ENCODE measurements at regions not wholly inside any gene's neighbourhood (a gene's known extent, or its start where the extent isn't known, plus 50 kb on each side); places are given as distances from the start of the nearest gene placed in this dataset.

GRCh38 chr7:47659664-47660462, 78.0 kb upstream of the TNS3 start:
- H3K4me1 ChIP-seq = no peaks in the 10 kb centered on the region
- DNase-seq = no peak
- no peak for TF ChIP-seq CTCF (IDR thresholded peaks at IDR 0.05)

GRCh38 chr7:47658886-47659635, 77.2 kb upstream of the TNS3 start:
- Histone ChIP-seq H3K9me3 (no peaks in the 10 kb centered on the region), H3K4me1 (no peaks in the 10 kb centered on the region), H3K9ac (ENCODE audit: low read depth in 2 of 2, low read length in 2 of 2) (no peak overlapping the region), H3K4me3 (no peak overlapping the region), H3K27ac (no peak overlapping the region), H3K27me3 (no peaks in the 10 kb centered on the region), H3K36me3 (no peaks in the 10 kb centered on the region)
- DNase-seq = no peak
- TF ChIP-seq CTCF (IDR thresholded peaks at IDR 0.05) = no peak
- intact Hi-C loops (cut with DNase I) = no loop called here

More at GRCh38 chr7:47659664-47660462, 78.0 kb upstream of the TNS3 start:
- no peak overlapping the region for H3K9ac ChIP-seq (ENCODE audit: low read depth in 2 of 2, low read length in 2 of 2)
- intact Hi-C loops (cut with DNase I) = no loop called here
- no peaks in the 10 kb centered on the region for H3K27me3 ChIP-seq
- no peaks in the 10 kb centered on the region for H3K36me3 ChIP-seq
- H3K4me3 ChIP-seq = no peak overlapping the region
- no peaks in the 10 kb centered on the region for H3K9me3 ChIP-seq
- no peak overlapping the region for H3K27ac ChIP-seq

- DNase-seq = no peak
- H3K4me3 ChIP-seq = no peak overlapping the region
- H3K36me3 ChIP-seq = no peaks in the 10 kb centered on the region
- H3K27me3 ChIP-seq = no peaks in the 10 kb centered on the region
- H3K9ac ChIP-seq (ENCODE audit: low read depth in 2 of 2, low read length in 2 of 2) = no peak overlapping the region
- intact Hi-C loops (cut with DNase I) = no loop called here
- no peaks in the 10 kb centered on the region for H3K4me1 ChIP-seq
- no peaks in the 10 kb centered on the region for H3K9me3 ChIP-seq
- no peak overlapping the region for H3K27ac ChIP-seq
- TF ChIP-seq CTCF (IDR thresholded peaks at IDR 0.05) = no peak
These were observed 75.2 kb upstream of the TNS3 start for GRCh38 chr7:47657126-47657525.

GRCh38 chr7:47654672-47655298, 72.9 kb upstream of the TNS3 start:
- no peak overlapping the region for H3K4me3 ChIP-seq
- intact Hi-C loops (cut with DNase I) = no loop called here
- no peak for DNase-seq
- H3K36me3 ChIP-seq = no peaks in the 10 kb centered on the region
- H3K4me1 ChIP-seq = no peaks in the 10 kb centered on the region
- H3K27ac ChIP-seq = no peak overlapping the region
- no peaks in the 10 kb centered on the region for H3K27me3 ChIP-seq
- no peaks in the 10 kb centered on the region for H3K9me3 ChIP-seq
- no peak overlapping the region for H3K9ac ChIP-seq (ENCODE audit: low read depth in 2 of 2, low read length in 2 of 2)
- TF ChIP-seq CTCF (IDR thresholded peaks at IDR 0.05) = no peak

GRCh38 chr7:47653550-47654411, 71.9 kb upstream of the TNS3 start:
- no peak for DNase-seq
- no peaks in the 10 kb centered on the region for H3K4me1 ChIP-seq
- H3K27me3 ChIP-seq = no peaks in the 10 kb centered on the region
- H3K9me3 ChIP-seq = no peaks in the 10 kb centered on the region
- H3K27ac ChIP-seq = no peak overlapping the region
- intact Hi-C loops (cut with DNase I) = no loop called here
- no peak overlapping the region for H3K4me3 ChIP-seq
- no peaks in the 10 kb centered on the region for H3K36me3 ChIP-seq
- TF ChIP-seq CTCF (IDR thresholded peaks at IDR 0.05) = no peak
- no peak overlapping the region for H3K9ac ChIP-seq (ENCODE audit: low read depth in 2 of 2, low read length in 2 of 2)

Measured in colonic mucosa (tissue), 4 donors.